GM12892 (cell line): ENCODE measurements at regions not wholly inside any gene's neighbourhood (a gene's known extent, or its start where the extent isn't known, plus 50 kb on each side); places are given as distances from the start of the nearest gene placed in this dataset.
"Not testable (repeated sequence)": the region's sequence is repeated elsewhere in the genome, so short reads cannot be mapped to it uniquely, and the experiment has no call there.

ENCODE experiments used
- DNase-seq: peaks from one replicate; pipeline ENCODE4 v3.0.0; 2011; ENCODE audit not compliant: insufficient read length
- FAIRE-seq: peaks from 2 replicates; lab custom pipeline; 2011; peaks lifted over from hg19 to GRCh38; lab: Jason Lieb, UNC
- POLR2A ChIP-seq: IDR thresholded peaks from 2 replicates; pipeline ENCODE4 v1.6.1; 2011; ENCODE audit warnings: low read depth, low read length, control low read depth
- POLR2AphosphoS5 ChIP-seq: IDR thresholded peaks from 2 replicates; pipeline ENCODE4 v1.6.1; 2011; ENCODE audit warnings: low read depth, low read length, control low read depth
- TAF1 ChIP-seq: IDR thresholded peaks from 2 replicates; pipeline ENCODE4 v1.6.1; 2011; ENCODE audit warnings: low read depth, mild to moderate bottlenecking, control low read depth, low read length, borderline replicate concordance

DNA sequence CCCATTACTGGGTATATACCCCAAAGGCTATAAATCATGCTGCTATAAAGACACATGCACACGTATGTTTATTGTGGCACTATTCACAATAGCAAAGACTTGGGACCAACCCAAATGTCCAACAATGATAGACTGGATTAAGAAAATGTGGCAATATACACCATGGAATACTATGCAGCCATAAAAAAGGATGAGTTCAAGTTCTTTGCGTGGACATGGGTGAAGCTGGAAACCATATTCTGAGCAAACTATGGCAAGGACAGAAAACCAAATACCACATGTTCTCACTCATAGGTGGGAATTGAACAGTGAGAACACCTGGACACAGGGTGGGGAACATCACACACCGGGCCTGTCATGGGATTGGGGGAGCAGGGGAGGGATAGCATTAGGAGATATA is 54.4 kb upstream of the MUCL1 start:
- not testable (repeated sequence) for DNase-seq, FAIRE-seq

DNA sequence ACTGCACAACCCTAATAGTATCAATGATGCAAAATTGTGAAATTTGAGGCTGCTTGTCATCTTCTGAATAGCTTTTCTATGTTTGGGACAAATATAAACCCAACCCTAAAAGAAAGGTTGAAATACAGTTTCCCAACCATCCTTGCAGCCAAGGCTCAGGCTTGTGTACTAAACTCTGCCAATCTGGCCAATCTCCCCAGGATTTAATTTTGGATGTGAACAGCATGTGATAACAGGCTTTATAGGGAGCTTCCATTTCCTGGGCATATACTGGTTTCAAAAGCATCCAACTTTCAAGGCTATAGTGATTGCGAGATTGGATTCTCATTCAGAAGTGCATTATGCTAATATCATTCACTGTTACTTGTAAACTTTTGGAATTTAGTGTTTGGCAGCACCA is 55.7 kb upstream of the MUCL1 start:
- TF ChIP-seq POLR2A, result no peak
- TF ChIP-seq TAF1, result no peak
- TF ChIP-seq POLR2AphosphoS5, result no peak
- DNase-seq, result no peak
- FAIRE-seq, result no peak

DNA sequence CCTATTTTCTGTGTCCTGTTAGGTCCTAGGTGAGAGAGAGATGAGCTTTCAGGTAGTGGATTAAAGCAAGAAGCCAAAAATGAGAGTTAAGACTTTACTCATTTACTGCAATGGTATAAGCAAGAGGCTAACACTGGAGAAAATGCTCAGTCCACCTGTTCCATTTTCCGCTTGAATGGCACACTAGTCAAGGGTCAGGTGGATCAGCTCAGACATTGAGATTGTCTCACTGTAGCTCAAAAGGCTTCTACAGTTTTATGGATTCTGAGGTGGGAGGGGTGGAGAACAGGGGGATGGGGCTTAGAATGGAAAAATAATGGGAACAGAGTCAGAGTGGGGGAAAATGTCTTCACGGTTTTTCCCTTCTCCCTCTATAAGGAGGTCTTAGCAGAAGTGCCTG is 57.3 kb upstream of the MUCL1 start:
- FAIRE-seq, result no peak
- DNase-seq, result no peak
- TF ChIP-seq POLR2A (no peak), TAF1 (no peak), POLR2AphosphoS5 (no peak)

DNA sequence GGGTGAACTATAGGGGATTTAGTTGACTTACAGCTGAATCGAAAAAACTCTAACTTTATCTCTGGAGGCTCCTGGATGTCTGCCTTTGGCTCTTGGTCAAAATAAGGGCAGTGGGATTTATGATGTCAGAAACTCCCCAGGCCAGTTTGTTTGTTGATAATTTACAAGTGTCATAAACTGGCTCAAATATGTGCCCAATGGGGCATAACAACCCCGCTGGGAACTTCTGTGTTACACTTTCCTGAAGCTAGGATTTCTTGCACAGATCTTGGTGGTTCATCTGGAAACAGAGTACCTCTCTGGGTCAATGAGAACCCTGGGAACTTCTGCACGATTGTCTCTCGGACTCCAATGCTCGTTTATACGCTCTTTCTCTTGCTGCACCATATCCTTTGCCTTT is 58.7 kb upstream of the MUCL1 start:
- TF ChIP-seq TAF1 (no peak), POLR2AphosphoS5 (no peak), POLR2A (no peak)
- DNase-seq, result no peak
- no peak for FAIRE-seq

DNA sequence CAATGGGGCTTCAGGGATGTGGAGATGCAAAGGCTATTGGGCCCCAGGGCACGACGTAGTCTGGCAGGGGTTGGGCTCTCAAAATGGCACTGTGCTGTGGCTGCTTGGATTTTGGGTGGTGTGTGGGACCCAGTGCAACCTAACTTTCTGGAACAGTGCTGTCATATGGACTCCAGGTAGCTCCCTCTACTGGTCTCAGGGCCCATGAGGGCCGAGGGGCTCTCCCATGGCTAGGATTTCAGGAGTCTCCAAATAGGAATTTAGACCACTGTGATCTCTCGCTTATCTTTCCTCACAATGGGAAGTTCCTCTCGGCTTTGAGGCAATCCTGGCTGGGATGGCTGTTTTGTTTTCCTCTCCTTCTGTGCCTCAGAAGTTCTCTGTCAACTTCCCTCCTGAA is 68.2 kb upstream of the MUCL1 start:
- DNase-seq (no peak), FAIRE-seq (no peak)
- TF ChIP-seq POLR2AphosphoS5 (no peak), TAF1 (no peak), POLR2A (no peak)

DNA sequence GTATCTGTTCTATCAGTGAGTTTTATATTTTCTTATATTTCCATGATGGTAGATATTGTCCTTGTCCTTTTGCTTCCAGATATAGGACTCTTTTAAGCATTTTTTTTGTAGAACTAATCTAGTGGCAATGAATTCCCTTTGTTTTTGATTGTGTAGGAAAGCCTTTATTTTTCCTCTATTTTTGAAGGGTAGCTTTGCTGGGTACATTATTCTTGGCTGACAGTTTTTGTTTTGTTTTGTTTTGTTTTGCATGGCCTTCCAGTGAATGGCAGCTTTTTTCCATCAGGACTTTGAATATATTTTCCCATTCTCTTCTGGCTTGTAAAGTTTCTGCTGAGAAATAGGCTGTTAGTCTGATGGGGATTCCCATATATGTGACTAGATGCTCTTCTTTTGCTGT is 70.2 kb upstream of the MUCL1 start:
- no peak for TF ChIP-seq POLR2AphosphoS5
- FAIRE-seq (no peak), DNase-seq (no peak)

DNA sequence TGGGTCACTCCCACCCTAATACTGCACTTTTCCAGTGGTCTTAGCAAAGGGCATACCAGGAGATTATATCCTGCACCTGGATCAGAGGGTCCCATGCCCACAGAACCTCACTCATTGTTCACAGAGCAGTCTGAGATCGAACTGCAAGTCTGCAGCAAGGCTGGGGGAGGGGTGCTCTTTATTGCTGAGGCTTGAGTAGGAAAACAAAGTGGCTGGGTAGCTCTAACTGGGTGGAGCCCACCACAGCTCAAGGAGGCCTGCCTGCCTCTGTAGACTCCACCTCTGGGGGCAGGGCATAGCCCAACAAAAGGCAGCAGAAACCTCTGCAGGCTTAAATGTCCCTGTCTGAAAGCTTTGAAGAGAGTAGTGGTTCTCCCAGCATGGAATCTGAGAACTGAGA is 77.3 kb upstream of the MUCL1 start:
- FAIRE-seq, DNase-seq: not testable (repeated sequence)

DNA sequence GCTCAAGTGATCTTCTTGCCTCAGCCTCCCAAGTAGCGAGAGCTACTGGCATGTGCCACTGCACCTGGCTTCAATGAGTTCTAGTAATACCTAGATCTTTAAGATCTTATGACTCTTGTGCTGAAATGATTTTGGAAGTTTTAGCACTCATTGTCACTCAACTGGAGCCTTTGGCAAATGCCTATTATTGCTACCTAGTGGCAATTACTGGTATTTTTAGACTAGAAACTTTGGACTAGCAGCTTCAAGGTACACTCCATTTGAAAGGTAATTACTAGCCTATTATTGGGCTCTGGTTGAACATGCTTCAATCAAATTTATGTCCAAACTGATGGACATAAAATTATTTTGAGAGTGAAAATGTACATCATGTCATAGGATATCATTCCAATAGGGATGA is 80.7 kb upstream of the MUCL1 start:
- no peak for DNase-seq
- TF ChIP-seq TAF1 (no peak), POLR2AphosphoS5 (no peak), POLR2A (no peak)
- FAIRE-seq, result no peak

DNA sequence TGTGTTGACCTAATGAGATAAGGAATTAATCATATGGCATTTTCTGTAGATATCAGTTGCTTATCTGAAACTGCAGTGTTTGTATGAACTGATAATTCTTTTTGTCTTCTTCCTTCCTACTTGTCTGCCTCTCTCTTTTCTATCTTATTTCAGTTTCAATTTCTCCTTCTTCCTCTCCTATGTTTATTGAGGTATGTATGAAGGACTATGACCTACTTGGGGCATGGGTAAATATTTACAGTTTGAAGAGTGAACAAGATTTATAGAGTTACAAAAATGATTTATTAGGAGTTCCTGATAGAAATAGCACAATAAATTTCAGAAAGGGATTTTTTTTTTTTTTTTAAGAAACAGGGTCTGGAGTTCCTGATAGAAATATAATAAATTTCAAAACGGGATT is 88.7 kb upstream of the MUCL1 start:
- FAIRE-seq, result no peak
- TF ChIP-seq POLR2AphosphoS5, result no peak
- TF ChIP-seq POLR2A, result no peak
- no peak for DNase-seq

DNA sequence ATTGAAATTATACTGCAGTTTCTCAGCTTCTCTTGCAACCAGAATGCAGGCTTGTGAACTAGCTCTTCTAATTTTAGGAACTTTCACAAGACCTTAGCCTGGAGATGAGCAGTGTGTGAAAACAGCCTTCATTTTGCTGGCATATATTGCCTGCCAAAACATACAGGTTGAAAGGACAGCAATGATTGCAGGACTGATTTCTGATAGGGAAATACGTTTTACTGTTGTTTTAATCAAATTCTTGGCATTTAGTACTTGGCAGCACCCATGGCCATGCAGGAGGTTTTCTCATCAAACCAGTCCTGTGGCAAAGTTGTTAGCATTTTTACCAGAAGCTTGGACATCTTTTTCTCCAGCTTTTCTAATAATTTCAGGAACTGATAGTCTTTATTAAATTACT is 91.9 kb upstream of the MUCL1 start:
- no peak for FAIRE-seq
- DNase-seq, result no peak
- no peak for TF ChIP-seq POLR2AphosphoS5
- TF ChIP-seq TAF1, result no peak
- TF ChIP-seq POLR2A, result no peak

DNA sequence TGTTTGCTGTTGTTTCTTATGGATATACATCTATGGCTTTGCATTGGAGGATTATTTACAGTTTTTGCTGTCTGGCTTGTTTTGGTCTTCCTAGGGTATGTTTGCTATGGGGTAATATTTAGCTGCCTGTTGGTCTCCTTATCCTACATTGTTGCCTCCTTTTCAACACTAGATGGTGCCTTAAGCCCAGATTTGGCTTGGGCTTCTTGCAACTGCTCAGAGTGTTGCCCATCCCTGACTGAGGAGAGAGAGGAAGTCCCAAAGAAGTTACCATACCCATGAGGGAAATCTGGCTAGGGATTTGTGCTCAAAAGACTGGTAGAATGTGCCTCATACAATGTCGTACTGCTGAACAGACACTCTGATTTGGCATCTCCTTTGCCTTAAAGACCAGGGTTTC is 94.6 kb upstream of the MUCL1 start:
- TF ChIP-seq POLR2AphosphoS5 (no peak), POLR2A (no peak), TAF1 (no peak)
- FAIRE-seq (no peak), DNase-seq (no peak)

DNA sequence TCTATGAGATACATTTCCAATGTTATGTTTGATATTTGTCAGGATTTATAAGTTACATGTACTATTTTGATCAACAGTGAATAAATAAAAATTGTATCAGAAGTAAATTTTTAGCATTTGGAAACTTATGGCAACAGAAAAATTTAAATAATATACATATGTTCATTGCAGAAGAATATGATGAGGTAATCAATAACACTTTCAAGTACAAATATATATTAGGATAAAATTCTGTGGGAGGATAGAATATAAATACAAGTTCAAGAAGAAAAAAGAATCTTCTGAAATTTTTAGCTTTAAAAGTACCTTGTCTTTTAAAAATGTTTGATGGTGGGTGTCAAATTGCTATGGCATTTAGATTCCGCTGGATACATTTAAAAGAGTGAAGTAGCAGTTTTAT is 102.8 kb upstream of the MUCL1 start:
- no peak for DNase-seq
- TF ChIP-seq POLR2AphosphoS5 (no peak), TAF1 (no peak), POLR2A (no peak)
- no peak for FAIRE-seq

DNA sequence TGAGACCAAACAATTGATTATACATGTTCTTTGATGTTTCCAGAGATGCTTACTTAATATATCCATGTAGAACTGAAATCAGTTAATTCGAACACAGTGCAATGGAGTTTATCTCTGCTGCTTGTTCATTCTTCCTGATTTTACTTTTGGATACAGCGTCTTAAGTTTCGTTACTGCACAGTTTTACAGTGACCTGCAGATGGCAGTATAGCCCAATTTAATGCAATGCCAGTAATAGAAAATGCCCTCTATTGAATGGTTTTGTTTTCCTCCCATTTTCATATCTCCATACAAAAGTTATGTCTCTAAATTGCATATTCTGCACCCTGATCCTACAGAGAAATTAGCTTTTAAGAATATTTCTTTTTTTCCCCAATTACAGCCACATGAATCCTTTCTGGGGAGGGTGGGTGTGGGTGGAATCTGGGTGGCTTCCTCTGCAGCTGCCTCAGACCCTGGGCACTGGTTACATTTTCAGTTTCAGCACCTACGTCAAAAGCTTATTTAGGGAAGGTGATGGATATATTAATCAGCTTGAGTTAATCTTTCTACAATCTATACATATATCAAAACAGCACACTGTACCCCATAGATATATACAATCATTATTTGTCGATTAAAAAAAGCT is 101.1 kb upstream of the DCD start:
- DNase-seq (no peak), FAIRE-seq (peak; percentile 79)
- no peak for TF ChIP-seq POLR2A

DNA sequence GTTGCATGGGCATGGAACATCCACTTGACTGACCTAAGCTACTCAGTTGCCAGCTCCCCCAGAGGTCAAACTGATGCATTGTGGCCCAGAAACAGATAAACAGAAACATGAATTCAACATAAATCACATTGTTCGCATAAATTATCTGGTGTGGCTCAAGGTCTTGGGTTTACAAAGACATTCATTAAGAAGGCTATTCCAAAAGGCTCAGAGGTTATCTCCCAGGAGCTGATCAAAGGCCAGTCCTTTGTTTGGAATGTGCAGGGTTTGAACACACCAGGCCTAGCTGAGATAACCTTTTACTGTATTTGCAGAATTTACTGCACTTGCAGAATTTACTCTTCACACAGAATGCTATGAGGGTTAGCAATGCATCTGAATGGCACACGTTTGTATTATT is 96.4 kb upstream of the DCD start:
- TF ChIP-seq POLR2AphosphoS5 (no peak), POLR2A (no peak), TAF1 (no peak)
- FAIRE-seq (no peak), DNase-seq (no peak)
